NCI-H128 (cell line): ENCODE measurements at regions not wholly inside any gene's neighbourhood (a gene's known extent, or its start where the extent isn't known, plus 50 kb on each side); places are given as distances from the start of the nearest gene placed in this dataset.

ENCODE experiments used
- DNase-seq: peaks from one replicate; lab custom pipeline; 2025; ENCODE audit not compliant: unreplicated experiment; lab: John Stamatoyannopoulos, UW

GRCh38 chr4:3831529-3832150 is 65.5 kb downstream of the ADRA2C start:
- no peak for DNase-seq

DNA sequence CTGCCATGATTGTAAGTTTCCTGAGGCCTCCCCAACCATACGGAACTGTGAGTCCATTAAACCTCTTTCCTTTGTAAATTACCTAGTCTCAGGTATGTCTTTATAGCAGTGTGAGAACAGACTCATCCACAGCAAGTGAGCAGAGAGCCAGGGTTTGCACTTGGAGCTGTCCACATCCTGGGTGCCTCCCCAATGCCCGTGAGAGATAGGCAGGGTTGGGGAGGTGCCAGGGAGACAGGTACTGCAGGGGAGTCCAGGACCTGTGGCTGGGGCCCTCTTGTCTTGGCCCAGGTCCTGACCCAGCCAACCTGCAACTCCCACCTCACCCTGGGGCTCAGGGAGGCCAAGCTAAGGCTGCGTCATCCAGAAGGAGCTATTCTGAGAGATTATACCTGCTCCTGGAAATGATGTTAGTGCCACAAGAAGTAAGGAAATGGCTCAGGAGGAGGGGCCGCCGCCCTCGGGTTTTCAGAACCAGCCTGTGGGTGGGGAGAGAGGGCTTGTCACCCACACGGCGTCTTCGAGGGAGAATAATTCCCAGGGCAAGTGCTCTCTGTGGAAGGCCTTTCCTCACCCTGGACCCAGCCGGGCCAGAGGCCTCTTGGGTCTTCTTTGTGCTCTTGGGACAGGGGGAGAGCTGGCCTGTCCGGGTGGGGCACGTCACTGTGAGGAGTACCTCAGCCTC is 66.5 kb downstream of the ADRA2C start:
- no peak for DNase-seq

DNA sequence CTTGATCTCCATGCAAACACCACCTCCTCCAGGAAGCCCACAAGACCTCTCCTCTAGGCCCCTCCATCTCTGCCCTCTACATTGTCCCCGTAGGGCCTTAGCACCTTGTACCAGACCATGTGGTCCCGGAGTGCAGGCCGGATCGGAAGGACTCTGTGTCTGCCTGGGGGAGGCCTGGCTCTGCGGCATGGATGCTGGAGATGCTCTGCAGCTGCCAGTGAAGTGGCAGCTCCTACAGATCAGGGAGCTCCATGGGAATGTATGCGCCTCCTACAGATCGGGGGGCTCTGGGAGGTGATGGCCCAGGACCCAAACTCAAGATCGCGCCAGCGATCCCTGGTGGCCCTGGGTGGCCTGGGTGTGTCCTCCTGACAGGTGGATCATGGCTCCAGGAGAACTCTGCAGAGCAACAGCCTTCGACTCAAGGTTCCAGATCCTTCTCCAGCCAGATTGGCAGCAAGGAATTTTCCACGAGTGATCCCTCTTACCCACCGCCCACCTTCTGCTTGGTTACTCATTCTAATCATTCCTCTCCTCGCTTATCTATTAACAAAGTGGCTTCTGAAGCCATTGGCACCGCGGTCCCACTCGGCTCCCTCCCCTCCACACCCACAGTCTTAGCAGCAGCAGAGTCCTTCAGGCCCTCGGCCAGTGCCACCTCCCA is 67.3 kb downstream of the ADRA2C start:
- no peak for DNase-seq

DNA sequence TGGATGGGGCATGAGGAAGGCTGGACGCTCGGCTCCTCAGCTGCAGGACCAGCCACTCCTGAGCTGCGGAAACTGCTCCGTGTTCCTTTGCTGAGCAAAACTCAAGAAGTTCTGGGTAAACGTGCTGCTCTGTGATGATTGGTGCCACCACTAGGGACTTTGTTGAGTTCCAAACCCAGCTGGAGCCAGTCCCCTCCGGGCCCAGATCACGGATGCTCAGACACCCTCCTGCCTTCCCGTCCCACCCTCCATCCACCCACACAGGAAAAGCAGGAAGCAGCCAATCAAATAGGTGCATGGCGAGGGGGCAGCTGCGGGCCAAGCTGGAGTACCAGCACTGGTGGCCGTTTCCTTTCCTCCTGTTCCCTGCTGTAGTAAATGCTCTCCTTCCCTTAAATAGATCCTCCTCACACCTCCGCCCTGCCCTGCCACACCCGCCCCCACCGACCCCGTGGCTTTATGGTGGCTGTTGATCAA is 68.0 kb downstream of the ADRA2C start:
- DNase-seq, result no peak

DNA sequence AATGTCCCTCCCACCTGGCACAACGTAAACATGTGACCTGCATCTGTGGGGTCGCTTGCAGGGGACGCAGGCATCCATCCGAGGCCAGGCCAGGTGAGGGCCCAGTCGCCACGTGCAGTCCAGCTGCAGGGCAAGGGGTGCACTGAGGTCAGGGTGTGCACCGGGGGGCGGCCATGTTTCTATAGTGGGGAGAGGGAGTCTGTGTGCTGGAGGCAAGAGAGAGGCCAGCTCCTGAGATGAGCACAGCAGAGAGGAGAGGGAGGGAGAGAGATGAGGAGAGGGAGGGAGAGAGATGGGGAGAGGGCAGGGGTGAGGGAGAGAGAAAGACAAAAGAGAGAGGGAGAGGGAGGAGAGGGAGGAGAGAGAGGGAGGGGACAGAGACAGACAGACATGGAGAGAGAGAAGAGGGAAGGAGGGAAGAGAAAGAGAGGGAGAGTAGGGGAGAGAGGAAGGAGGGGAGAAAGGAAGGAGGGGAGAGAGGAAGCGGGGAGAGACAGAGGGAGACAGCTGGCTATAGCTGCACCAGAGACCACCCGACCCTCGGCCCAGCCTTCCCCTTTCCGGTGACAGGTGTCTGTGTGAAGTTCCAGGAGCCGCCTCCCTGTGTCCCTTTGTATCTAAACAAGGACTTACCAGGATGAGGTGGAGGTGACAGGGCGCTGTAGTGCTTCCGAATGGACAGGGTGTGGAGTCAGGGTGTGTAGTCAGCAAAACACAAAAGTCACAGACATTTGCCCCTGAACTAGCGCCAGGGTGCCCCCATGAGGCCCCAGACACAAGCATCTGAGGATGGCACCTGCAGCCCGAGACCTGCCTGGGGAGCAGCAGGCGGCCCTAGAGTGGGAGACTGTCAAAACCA is 68.7 kb downstream of the ADRA2C start:
- DNase-seq, result no peak

- no peak for DNase-seq
Observed at GRCh38 chr4:3835527-3836405, 69.6 kb downstream of the ADRA2C start.

- no peak for DNase-seq
Observed at GRCh38 chr4:3836406-3836755, 70.2 kb downstream of the ADRA2C start.

- DNase-seq, result no peak
Observed at GRCh38 chr4:3836756-3837601, 70.8 kb downstream of the ADRA2C start.

- no peak for DNase-seq
Observed at GRCh38 chr4:3838437-3839380, 72.5 kb downstream of the ADRA2C start.

DNA sequence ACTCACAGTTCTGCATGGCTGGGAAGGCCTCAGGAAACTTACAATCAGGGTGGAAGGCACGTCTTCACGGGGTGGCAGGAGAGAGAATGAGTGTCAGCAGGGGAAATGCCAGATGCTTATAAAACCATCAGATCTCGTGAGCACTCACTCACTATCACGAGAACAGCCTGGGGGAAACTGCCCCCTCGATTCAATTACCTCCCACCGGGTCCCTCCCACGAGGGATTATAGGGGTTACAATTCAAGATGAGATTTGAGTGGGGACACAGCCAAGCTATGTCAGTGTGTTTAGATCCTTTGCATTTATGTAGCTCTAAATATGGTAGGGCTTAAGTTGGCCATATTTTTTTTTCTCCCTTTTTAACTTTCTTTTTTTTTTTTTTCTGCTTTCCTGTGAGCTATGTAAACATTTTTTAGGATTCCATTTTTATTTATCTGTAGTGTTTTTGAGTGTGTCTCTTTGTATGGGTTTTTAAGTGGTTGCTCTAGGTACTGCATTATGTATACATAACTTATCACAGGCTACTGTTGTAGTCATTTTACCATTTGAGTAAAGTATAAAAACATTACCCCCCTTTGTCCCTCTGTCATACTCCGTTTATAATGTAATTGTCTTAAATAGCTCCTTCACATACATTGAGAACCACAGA is 79.0 kb downstream of the ADRA2C start:
- no peak for DNase-seq

DNA sequence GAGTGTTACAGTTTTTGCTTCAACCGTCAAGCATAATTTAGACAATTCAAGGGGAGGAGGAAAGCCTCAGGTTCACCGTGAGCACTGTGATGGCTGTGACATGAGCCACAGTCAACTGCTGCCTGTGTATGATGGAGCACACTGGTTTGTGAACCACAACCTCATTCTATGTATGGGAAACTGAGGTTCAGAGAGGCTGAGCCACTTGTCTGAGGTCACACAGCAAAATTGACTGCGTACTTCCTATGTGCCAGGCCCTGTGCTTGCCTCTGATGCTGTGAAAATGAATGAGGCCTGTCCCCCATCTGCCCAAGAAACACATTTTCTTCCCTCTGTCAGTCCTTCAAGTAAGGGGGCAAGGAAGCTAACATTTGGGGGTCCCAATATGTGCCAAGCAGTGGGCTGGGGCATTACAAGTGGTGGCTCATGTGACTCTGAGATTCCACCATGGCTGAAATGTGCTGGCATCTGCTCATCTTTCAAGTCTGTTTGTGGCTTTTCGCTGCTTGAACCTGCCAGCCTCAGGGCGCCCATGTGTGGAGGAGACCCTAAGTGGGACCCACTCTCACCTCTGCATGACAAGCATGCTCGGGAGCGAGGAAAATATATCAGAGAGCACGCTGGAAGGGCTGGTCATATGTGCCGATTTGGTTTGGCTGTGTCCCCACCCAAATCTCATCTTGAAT is 79.7 kb downstream of the ADRA2C start:
- DNase-seq, result no peak

- DNase-seq, result no peak
Observed at GRCh38 chr4:3847211-3847940, 81.2 kb downstream of the ADRA2C start.

- DNase-seq, result no peak
Observed at GRCh38 chr4:3848323-3848722, 82.1 kb downstream of the ADRA2C start.

GRCh38 chr4:3849140-3849539 is 83.0 kb downstream of the ADRA2C start:
- DNase-seq, result no peak

DNA sequence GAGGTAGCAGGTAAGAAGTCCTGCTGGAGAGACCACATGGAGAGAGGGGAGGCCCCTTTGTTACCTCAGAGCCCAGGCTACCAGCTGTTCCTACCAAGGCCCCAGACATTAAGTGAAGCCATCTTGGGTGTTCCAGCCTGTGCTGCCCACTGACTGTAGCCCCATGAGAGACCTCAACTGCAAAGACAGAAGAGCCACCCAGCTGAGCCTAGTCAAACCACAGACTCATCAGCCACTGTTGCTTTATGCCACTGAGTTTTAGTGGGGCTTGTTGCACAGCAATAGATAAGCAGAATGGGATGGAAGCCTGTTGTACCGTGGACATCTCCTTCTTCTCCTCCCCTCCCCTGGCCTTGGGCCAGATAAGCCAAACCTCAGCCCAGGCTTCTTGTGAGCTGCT is 83.9 kb downstream of the ADRA2C start:
- no peak for DNase-seq

DNA sequence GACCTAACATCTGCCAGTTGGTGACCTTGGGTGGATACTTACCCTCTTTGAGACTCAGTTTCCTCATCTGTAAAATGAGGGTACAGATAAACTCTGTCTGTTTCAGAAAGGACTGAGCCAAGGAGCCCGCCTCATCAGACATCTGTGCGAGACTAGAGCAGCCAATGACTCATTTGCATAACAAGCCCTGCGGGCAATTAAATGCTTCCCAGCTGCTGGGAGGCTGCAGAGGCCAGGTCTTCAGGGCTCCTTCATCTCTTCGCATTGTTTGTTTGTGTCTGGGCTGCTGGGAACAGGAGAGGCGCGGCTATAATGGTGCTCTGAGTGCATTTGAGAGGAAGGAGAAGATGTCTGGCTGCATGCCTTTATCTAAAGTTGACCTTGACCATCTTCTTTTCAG is 85.0 kb downstream of the ADRA2C start:
- DNase-seq, result no peak

DNA sequence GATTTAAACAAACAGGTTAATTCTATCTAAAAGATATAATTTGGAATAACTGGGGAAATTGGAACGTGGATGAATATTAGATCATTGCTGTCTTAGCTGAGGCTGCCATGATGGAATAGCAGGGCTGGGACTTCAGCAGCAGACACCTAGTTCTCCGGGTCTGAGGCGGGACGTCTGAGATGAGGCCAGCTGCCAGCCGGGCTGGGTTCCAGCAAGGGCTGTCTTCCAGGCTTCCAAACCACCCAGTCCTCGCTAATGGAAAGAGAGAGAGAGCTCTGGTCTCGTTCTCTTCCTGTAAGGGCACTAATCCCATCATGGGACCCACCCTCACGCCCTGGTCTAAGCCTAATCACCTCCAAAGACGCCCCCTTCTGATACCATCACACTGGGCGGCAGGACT is 85.7 kb downstream of the ADRA2C start:
- no peak for DNase-seq
